ENCODE measurements at regions not wholly inside any gene's neighbourhood (a gene's known extent, or its start where the extent isn't known, plus 50 kb on each side); places are given as distances from the start of the nearest gene placed in this dataset.

GRCh38 chr20:58000861-58001260 lies 227.6 kb downstream of the ANKRD60 start:
- TF ChIP-seq CTCF (IDR thresholded peaks at IDR 0.05): no peak
- no peak for TF ChIP-seq POLR2A (IDR thresholded peaks at IDR 0.05)

All from uterus (tissue), 2 donors.